ENCODE measurements at regions not wholly inside any gene's neighbourhood (a gene's known extent, or its start where the extent isn't known, plus 50 kb on each side); places are given as distances from the start of the nearest gene placed in this dataset.
"Not testable (repeated sequence)": the region's sequence is repeated elsewhere in the genome, so short reads cannot be mapped to it uniquely, and the experiment has no call there.

DNA sequence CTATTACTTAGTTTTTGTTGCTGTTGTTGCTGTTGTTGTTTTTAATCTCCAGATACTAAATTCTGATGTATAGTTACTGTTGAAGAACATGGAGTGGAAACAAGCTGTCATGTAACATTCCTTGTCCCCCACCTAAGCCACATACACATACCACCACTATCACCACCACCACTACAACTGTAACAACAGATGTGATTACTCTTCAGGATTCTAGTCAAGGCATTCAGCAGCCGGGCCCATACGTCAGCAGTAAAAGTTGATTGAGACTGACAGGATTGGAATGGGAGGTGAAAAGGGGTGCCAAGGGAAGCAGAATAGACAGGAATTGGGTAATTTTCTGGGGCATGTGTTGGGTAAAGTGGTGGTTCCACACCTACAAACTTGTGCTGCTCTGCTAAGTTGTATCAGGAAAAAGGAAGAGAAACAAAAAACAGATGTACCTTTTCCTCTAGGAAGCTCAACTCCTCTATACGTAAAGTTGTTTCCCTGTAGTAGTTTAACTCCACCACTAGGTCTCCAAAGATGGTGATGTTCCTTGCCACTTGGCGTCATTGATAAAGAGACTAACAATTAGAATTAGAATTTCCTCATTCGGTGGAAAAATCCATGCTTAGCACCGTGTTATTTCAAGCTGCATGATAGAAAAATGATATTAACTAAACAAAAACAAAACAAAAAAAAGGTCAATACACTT lies 138.6 kb downstream of the ARRDC3 start:
- CTCF ChIA-PET, result no interaction called here
- Mint-ChIP-seq H3K4me3 (ENCODE audit: low read depth, unreplicated experiment) (no peak overlapping the region), H3K4me1 (ENCODE audit: low read depth, unreplicated experiment) (no peaks in the 10 kb centered on the region), H3K9me3 (ENCODE audit: low read depth, unreplicated experiment) (peaks cover 4% of the 10 kb centered on the region), H3K36me3 (ENCODE audit: insufficient read depth, unreplicated experiment) (no peaks in the 10 kb centered on the region), H3K27ac (ENCODE audit: unreplicated experiment) (no peak overlapping the region), H3K27me3 (ENCODE audit: unreplicated experiment) (no peaks in the 10 kb centered on the region)
- no peak for DNase-seq
- intact Hi-C loops (cut with micrococcal nuclease; ENCODE audit: unreplicated experiment), result no loop called here
- TF ChIP-seq, protein P1, sequence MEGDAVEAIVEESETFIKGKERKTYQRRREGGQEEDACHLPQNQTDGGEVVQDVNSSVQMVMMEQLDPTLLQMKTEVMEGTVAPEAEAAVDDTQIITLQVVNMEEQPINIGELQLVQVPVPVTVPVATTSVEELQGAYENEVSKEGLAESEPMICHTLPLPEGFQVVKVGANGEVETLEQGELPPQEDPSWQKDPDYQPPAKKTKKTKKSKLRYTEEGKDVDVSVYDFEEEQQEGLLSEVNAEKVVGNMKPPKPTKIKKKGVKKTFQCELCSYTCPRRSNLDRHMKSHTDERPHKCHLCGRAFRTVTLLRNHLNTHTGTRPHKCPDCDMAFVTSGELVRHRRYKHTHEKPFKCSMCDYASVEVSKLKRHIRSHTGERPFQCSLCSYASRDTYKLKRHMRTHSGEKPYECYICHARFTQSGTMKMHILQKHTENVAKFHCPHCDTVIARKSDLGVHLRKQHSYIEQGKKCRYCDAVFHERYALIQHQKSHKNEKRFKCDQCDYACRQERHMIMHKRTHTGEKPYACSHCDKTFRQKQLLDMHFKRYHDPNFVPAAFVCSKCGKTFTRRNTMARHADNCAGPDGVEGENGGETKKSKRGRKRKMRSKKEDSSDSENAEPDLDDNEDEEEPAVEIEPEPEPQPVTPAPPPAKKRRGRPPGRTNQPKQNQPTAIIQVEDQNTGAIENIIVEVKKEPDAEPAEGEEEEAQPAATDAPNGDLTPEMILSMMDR (IDR thresholded peaks at IDR 0.05; ENCODE audit: unreplicated experiment), result no peak
- BruUV-seq (replicated peaks), result no TSS peak

DNA sequence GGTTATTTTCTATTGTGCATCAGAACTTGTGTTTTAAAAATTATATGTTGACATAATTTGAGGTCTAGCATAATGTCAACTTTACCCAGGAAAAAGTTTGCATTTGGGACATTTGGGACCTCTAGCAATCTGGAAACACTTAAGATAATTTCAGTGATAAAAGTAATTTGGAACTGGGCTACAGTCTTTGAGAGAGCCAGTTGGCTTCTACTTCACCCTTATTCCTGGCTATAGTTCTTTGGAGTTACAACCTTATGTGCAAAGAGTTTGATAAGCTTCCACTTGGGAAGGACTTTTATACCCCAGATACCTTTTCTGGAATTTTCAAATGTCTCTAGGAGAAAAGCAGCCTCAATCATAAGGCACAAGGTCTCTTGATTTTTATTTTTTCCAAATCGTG lies 139.3 kb downstream of the ARRDC3 start:
- intact Hi-C loops (cut with micrococcal nuclease; ENCODE audit: unreplicated experiment), result no loop called here
- H3K36me3 Mint-ChIP-seq (ENCODE audit: insufficient read depth, unreplicated experiment), result no peaks in the 10 kb centered on the region

DNA sequence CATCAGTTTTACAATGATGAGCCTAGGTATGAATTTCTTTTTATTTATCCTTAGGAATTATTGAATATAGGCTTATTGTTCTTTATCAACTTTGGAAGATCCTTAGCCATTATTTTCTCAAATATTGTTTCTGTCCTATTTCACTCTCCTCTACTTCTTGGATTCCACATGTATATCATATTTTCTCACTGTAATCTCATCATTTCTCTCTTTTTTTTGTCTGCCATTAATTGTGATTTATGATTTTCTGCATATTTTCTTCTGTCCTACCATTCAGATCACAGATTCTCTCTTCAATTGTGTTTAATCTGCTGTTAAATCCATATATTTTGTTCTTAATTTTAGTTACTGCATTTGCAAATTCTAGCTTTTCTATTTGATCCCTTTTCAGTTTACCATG lies 139.8 kb downstream of the ARRDC3 start:
- Mint-ChIP-seq H3K36me3 (ENCODE audit: insufficient read depth, unreplicated experiment) (no peaks in the 10 kb centered on the region), H3K27me3 (ENCODE audit: unreplicated experiment) (no peaks in the 10 kb centered on the region), H3K9me3 (ENCODE audit: low read depth, unreplicated experiment) (peaks cover 4% of the 10 kb centered on the region), H3K27ac (ENCODE audit: unreplicated experiment) (no peak overlapping the region), H3K4me1 (ENCODE audit: low read depth, unreplicated experiment) (no peaks in the 10 kb centered on the region), H3K4me3 (ENCODE audit: low read depth, unreplicated experiment) (no peak overlapping the region)
- DNase-seq, result no peak
- BruUV-seq (replicated peaks), result no TSS peak
- TF ChIP-seq, protein P1 (IDR thresholded peaks at IDR 0.05; ENCODE audit: unreplicated experiment), result no peak
- CTCF ChIA-PET, result no interaction called here
- intact Hi-C loops (cut with micrococcal nuclease; ENCODE audit: unreplicated experiment), result no loop called here

More for the DNA sequence above, 139.3 kb downstream of the ARRDC3 start:
- Mint-ChIP-seq H3K4me1 (ENCODE audit: low read depth, unreplicated experiment) (no peaks in the 10 kb centered on the region), H3K27me3 (ENCODE audit: unreplicated experiment) (no peaks in the 10 kb centered on the region), H3K4me3 (ENCODE audit: low read depth, unreplicated experiment) (no peak overlapping the region), H3K27ac (ENCODE audit: unreplicated experiment) (no peak overlapping the region), H3K9me3 (ENCODE audit: low read depth, unreplicated experiment) (peaks cover 4% of the 10 kb centered on the region)
- TF ChIP-seq, protein P1 (IDR thresholded peaks at IDR 0.05; ENCODE audit: unreplicated experiment), result no peak
- no peak for DNase-seq
- CTCF ChIA-PET, result no interaction called here
- no TSS peak for BruUV-seq (replicated peaks)

DNA sequence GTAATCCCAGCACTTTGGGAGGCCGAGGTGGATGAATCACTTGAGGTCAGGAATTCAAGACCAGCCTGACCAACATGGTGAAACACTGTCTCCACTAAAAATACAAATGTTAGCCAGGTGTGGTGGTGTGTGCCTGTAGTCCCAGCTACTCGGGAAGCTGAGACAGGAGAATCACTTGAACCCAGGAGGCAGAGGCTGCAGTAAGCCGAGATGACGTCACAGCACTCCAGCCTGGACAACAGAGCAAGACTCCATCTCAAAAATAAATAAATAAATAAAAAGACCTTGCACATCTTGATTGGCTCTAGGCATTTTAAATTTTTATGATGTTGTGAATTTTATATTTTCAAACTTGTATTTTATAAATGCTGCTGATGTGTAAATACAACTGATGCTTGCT lies 141.7 kb downstream of the ARRDC3 start:
- DNase-seq, result not testable (repeated sequence)

DNA sequence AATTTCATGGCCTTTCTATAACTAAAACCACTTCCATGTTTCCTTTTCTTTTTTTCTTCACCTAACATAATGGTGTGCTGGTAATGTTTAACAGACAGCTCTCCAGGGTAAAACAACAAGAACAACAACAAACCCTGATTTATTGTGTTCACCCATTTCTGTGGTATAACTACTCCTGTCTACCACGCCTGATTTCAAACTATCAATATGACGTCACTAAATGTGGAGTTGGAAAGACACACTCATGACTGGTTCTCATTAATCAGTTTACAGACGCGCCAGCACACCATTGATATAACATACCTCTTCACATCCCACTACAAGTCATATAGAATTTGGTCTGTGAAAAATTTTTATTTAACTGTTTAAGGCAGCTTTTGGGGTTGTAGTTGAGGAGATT lies 142.9 kb downstream of the ARRDC3 start:
- H3K9me3 Mint-ChIP-seq (ENCODE audit: low read depth, unreplicated experiment), result peaks cover 4% of the 10 kb centered on the region
- TF ChIP-seq, protein P1 (IDR thresholded peaks at IDR 0.05; ENCODE audit: unreplicated experiment), result no peak
- CTCF ChIA-PET, result interaction anchor here (0.6 kb wide), 1 partner anchor 472 kb away, joined by 4 read pairs; no protein-coding TSS in a partner anchor
- H3K36me3 Mint-ChIP-seq (ENCODE audit: insufficient read depth, unreplicated experiment), result no peaks in the 10 kb centered on the region
- no peak for DNase-seq
- no peak overlapping the region for H3K4me3 Mint-ChIP-seq (ENCODE audit: low read depth, unreplicated experiment)
- no peaks in the 10 kb centered on the region for H3K27me3 Mint-ChIP-seq (ENCODE audit: unreplicated experiment)
- no peaks in the 10 kb centered on the region for H3K4me1 Mint-ChIP-seq (ENCODE audit: low read depth, unreplicated experiment)
- intact Hi-C loops (cut with micrococcal nuclease; ENCODE audit: unreplicated experiment), result no loop called here
- no peak overlapping the region for H3K27ac Mint-ChIP-seq (ENCODE audit: unreplicated experiment)
- BruUV-seq (replicated peaks), result no TSS peak

More for the DNA sequence above, 141.7 kb downstream of the ARRDC3 start:
- H3K36me3 Mint-ChIP-seq (ENCODE audit: insufficient read depth, unreplicated experiment); H3K4me1 Mint-ChIP-seq (ENCODE audit: low read depth, unreplicated experiment); H3K4me3 Mint-ChIP-seq (ENCODE audit: low read depth, unreplicated experiment); BruUV-seq (replicated peaks); intact Hi-C loops (cut with micrococcal nuclease; ENCODE audit: unreplicated experiment); H3K27me3 Mint-ChIP-seq (ENCODE audit: unreplicated experiment); H3K27ac Mint-ChIP-seq (ENCODE audit: unreplicated experiment); H3K9me3 Mint-ChIP-seq (ENCODE audit: low read depth, unreplicated experiment): not testable (repeated sequence)
- CTCF ChIA-PET, result interaction anchor here (0.6 kb wide), 1 partner anchor 91 kb away, joined by 3 read pairs; no protein-coding TSS in a partner anchor

Data from Calu3 (cell line).